ENCODE measurements at regions not wholly inside any gene's neighbourhood (a gene's known extent, or its start where the extent isn't known, plus 50 kb on each side); places are given as distances from the start of the nearest gene placed in this dataset.

GRCh38 chr16:6349725-6350124 is 982.9 kb upstream of the RBFOX1 start:
- TF ChIP-seq CTCF (IDR thresholded peaks at IDR 0.05) (no peak), POLR2A (IDR thresholded peaks at IDR 0.05) (no peak), EP300 (IDR thresholded peaks at IDR 0.05; ENCODE audit: low read depth) (no peak)

All from transverse colon (tissue), 3 donors.